Gastroesophageal sphincter (tissue), 3 donors: ENCODE measurements at regions not wholly inside any gene's neighbourhood (a gene's known extent, or its start where the extent isn't known, plus 50 kb on each side); places are given as distances from the start of the nearest gene placed in this dataset.

Source experiments
- POLR2AphosphoS5 ChIP-seq: sonication (generic); formaldehyde crosslinking; IDR thresholded peaks from one replicate; pipeline ENCODE4 v1.6.1; 2017; ENCODE audit warnings: antibody characterized with exemption
- TF ChIP-seq, protein P1 (sequence below), 4 experiments: fragments of 200-600 bp in 2 of 4; fragments of 450-650 bp in 2 of 4; sonication (generic) in 1 of 4; IDR thresholded peaks; one replicate each; pipeline ENCODE4 v1.5.1; 2017 to 2019; ENCODE audit warnings: antibody characterized with exemption in 4 of 4, mild to moderate bottlenecking in 2 of 4, moderate library complexity in 2 of 4

DNA sequence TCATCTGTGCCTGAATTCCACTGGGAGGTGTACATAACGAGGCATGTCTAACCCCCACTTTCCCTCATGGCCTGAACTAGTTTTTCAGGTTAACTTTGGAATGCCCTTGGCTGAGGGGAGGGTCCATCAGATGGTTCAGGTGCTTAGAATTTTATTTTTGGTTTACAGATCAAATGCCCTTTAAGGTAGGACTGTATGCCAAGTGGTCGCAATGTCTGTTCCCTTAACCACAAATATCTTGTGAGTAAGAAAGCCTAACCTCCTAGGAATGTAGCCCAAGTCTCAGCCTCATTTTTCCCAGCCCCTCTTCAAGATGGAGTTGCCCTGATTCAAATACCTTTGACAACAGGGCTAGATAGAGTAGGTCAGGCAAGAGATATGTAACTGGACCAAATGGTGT is 78.4 kb downstream of the RNASET2 start:
- TF ChIP-seq, protein P1, sequence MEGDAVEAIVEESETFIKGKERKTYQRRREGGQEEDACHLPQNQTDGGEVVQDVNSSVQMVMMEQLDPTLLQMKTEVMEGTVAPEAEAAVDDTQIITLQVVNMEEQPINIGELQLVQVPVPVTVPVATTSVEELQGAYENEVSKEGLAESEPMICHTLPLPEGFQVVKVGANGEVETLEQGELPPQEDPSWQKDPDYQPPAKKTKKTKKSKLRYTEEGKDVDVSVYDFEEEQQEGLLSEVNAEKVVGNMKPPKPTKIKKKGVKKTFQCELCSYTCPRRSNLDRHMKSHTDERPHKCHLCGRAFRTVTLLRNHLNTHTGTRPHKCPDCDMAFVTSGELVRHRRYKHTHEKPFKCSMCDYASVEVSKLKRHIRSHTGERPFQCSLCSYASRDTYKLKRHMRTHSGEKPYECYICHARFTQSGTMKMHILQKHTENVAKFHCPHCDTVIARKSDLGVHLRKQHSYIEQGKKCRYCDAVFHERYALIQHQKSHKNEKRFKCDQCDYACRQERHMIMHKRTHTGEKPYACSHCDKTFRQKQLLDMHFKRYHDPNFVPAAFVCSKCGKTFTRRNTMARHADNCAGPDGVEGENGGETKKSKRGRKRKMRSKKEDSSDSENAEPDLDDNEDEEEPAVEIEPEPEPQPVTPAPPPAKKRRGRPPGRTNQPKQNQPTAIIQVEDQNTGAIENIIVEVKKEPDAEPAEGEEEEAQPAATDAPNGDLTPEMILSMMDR (IDR thresholded peaks at IDR 0.05): no peak
- TF ChIP-seq POLR2AphosphoS5: no peak
